DOHH2 (cell line): ENCODE measurements at regions not wholly inside any gene's neighbourhood (a gene's known extent, or its start where the extent isn't known, plus 50 kb on each side); places are given as distances from the start of the nearest gene placed in this dataset.

Experiments
- EZH2phosphoT487 ChIP-seq: fragments of 200-600 bp; sonication (generic); IDR thresholded peaks from 2 replicates; pipeline ENCODE4 v1.6.1; 2017; ENCODE audit warnings: borderline replicate concordance, mild to moderate bottlenecking, antibody characterized with exemption, low read length, moderate library complexity, mixed read lengths
- TF ChIP-seq, protein P1 (sequence below): fragments of 200-600 bp; sonication (generic); IDR thresholded peaks from one replicate; pipeline ENCODE4 v1.5.1; 2014; ENCODE audit warnings: antibody characterized with exemption, mild to moderate bottlenecking, low read depth, low read length; ENCODE audit not compliant: poor library complexity, severe bottlenecking

DNA sequence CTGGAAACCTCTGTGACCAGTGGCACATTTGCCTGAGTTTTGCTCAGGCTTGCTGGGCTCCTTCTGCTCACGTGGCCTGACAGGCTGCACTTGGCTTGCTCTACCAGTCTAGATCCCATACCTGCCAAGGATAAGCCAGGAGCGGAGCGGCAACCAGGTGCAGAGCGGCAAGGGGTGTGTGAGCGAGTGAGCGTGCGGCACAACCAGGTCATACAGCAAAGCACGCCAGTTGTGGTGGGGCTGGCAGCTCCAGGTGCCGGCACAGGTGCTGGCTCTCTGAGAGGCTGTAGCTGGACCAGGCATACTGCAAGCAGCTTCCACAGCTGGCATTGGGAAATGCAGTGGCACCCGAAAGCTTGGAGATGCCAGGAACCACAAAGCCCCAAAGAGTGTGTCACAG, 1495.1 kb downstream of the PCDH7 start:
- TF ChIP-seq, protein P1, sequence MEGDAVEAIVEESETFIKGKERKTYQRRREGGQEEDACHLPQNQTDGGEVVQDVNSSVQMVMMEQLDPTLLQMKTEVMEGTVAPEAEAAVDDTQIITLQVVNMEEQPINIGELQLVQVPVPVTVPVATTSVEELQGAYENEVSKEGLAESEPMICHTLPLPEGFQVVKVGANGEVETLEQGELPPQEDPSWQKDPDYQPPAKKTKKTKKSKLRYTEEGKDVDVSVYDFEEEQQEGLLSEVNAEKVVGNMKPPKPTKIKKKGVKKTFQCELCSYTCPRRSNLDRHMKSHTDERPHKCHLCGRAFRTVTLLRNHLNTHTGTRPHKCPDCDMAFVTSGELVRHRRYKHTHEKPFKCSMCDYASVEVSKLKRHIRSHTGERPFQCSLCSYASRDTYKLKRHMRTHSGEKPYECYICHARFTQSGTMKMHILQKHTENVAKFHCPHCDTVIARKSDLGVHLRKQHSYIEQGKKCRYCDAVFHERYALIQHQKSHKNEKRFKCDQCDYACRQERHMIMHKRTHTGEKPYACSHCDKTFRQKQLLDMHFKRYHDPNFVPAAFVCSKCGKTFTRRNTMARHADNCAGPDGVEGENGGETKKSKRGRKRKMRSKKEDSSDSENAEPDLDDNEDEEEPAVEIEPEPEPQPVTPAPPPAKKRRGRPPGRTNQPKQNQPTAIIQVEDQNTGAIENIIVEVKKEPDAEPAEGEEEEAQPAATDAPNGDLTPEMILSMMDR = no peak
- no peak for TF ChIP-seq EZH2phosphoT487
